Embryonic facial prominence (tissue), 1 donor: ENCODE measurements at regions not wholly inside any gene's neighbourhood (a gene's known extent, or its start where the extent isn't known, plus 50 kb on each side); places are given as distances from the start of the nearest gene placed in this dataset.

Experiments used
- DNase-seq: peaks from one replicate; pipeline ENCODE4 v3.0.0-alpha.2; 2016; ENCODE audit errors: extremely low spot score

GRCh38 chr12:13503094-13503835 is 306.7 kb downstream of the EMP1 start:
- no peak for DNase-seq

DNA sequence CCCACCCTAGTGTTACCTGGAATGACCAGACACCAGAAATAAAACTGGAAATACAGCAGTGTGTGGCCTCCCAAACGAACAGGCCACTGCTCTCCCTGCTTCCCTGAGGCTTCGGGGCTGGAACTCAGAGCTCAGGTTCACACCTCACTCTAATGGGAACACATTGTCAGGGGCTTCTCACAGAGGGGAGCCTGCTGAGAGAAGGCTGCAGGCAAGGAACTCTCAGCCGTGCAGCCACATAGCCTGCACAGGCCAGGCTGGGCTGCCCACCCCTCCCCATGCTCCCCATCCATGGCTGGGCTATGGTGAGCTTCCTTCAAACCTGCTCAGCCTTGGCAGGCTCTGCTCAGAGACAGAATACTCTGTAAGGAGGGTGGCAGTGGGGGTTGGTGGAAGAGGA is 302.5 kb downstream of the EMP1 start:
- no peak for DNase-seq

- DNase-seq, result no peak
These were observed 299.6 kb downstream of the EMP1 start for GRCh38 chr12:13496111-13496510.

GRCh38 chr12:13489246-13489645 is 292.7 kb downstream of the EMP1 start:
- DNase-seq, result no peak

DNA sequence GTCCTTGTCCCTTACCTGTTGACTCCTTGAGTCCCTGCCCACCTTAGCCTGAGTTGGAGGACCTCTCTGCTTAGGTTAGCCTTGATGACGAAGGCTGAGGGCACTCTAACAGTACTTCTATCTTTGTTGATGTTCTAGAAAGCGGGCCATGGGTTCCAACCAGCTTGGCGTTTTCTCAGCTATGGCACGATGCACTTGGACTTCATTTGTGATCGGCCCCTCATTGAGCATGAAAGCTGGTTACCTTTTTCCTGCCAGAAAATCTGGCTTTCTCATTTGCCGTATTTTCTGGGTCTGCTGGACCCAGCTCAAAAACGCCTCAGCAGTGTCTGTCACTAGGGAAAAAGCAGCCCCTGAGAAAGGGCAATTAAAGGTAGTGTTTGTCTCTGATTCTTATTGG is 290.8 kb downstream of the EMP1 start:
- no peak for DNase-seq

DNA sequence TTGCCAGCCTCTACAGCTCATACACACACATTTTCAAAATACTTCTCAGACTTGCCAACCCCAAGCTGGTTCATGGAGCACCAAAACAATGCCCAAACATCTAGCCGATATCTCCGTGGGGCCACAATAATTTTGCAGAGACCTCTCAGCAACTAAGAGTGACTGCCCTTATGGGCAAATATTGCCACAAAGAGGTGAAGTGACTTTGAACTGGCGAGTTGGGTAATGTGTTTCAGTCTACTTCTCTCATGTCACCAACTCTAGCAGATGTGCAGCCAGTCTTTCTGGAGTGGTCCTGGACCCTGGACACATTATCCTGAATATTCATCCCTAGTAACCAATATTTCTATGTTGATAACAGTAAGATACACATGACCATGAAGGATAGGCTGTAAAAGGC is 290.3 kb downstream of the EMP1 start:
- no peak for DNase-seq

GRCh38 chr12:13478650-13479181 is 282.2 kb downstream of the EMP1 start:
- DNase-seq, result no peak

- no peak for DNase-seq
These were observed 277.9 kb downstream of the EMP1 start for GRCh38 chr12:13474381-13474780.

DNA sequence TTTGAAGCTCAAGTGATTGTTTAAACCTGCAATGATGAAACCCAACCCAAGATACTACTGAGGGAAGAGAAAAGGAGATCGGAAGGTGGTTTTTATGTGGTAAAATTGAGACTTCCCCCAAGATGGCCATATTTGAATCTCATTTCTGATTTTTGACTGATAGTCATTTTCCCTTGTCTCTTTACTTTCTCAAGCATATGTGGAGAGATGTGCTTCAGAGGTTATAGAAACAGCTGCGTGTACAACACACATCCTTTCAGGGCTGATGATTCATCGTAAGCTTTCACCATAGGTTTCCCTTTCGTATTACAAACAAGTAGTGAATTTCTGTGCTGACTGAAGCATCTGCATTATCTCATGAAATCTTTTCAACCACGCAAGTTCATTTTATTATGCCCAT is 276.2 kb downstream of the EMP1 start:
- DNase-seq, result no peak

- DNase-seq, result no peak
These were observed 274.9 kb downstream of the EMP1 start for GRCh38 chr12:13471471-13471870.

DNA sequence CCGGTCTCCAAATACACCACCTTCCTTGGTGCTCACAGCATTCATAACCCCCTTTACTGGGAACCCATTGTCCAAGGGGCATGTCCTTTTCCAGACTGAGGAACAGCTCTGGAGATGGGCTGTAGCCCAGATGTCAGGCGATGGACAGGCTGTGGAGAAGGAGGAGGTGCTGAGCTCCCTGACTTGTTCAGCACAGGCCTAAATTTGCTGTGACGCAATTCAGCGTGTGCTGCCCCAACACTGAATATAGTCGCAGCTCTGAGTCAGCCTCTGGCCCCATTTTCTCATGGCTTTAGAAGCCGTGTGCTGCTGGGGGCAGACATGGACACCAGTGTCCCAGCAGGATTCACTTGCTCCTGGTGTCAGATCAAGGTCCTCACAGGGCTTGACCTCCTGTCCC is 269.1 kb downstream of the EMP1 start:
- no peak for DNase-seq

DNA sequence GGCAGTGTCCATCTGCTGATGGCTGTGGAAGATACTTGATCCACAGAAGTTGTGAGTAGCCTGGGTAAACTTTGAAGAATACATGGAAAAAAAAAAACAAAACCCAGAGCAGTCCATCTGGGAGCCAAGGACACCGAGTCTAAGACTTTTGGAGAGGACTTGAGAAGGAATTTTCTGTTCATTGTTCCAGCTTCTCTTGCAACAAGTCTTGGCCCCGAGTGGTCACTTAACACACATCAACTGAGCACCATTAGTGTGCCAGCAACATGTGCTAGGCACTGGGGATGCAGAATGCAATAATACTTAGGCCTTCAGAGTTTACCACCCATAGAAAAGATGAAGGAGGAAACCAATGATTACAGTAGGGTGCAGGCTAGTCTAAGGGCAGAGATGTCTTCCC is 266.7 kb downstream of the EMP1 start:
- DNase-seq, result no peak

DNA sequence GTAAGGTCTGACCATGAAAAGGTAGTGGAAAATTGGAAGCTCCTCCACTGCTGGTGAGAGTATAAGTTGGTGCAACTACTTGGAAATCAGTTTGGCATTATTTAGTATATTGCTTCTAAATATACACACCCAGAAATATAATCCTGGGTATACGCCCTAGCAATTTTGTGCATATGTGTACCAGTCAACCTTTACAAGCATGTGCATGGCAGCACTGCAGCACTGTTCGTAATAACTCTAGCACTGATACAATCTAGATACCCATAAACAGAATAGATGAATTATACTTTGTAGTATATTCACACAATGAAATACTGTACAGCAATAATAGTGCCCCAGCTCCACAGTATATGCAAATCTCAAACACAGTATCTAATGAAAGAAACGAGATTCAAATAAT is 265.9 kb downstream of the EMP1 start:
- no peak for DNase-seq

GRCh38 chr12:13455778-13456144 is 259.2 kb downstream of the EMP1 start:
- DNase-seq, result no peak

DNA sequence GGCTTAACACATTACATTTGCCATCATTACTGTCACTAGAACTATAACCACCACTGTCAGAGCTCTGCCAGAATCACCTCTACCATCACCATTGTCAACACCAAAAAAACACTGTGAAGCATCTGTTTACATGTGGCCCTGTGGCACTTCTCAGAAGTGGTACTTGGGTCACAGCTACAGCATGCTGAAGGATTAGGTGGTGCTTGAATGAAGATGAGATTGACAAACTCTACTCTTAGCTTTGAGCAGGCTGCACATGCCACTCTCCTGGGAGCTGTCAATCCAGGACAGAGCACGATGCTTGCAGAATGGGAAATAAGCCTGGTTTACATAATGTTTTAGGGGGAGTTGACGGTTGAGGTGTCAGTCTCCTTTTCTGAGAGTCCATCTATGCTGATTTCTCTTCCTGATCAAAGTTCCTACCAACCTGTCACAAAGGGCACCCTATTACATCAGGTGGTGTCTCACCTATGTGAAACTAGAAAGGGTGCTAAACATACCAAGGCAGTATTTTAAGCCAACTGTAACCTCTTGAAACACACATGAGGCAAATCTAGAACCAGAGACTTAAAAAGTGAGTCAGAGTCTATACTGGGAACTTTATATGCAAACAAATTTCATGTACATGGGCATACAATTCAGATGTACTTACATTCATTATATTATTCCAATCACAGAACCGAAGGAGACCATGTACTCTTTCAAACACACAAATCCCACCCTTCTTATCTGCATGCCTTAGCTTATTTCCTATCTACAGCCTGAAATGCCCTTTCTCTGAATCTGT is 258.7 kb downstream of the EMP1 start:
- DNase-seq, result no peak

GRCh38 chr12:13452955-13453570 is 256.5 kb downstream of the EMP1 start:
- no peak for DNase-seq

DNA sequence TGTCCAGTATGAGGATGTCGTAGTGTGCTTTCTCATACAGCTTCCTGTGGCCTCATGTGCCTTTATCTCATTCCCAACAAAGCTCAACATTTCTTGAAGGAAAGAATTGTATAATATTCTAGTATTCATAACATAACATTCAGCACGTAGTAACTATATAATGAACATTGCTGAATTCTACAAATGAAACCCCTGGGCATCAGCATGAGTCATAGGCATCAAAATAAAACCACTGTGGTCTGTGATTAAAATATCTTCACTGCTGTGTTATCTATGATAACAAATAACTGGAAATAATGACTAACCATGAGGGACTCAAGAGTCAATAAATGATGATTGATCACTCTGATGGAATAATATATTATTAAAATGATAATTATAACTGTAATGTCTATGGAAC is 255.2 kb downstream of the EMP1 start:
- no peak for DNase-seq

GRCh38 chr12:13450231-13451080 is 253.9 kb downstream of the EMP1 start:
- DNase-seq, result no peak

- DNase-seq, result no peak
These were observed 247.6 kb downstream of the EMP1 start for GRCh38 chr12:13444076-13444475.

DNA sequence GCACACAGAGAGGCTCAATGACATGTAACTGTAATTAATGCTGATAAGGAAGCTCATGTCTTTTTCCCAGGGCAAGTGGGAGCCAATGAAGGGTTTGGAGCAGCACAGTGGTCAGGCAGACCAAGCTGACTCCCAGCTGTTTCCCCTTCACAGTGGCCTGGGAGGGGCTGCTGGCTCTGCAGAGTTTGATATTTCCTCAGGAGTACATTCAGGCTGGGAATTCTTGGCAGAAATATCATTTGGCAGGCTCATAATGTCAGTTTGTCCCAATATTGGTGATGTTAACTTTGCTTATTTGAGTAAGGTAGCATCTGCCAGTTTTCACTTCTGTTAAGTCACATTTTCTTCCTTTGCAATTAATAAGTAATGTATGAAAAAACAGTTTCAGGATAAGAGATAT is 247.0 kb downstream of the EMP1 start:
- no peak for DNase-seq

GRCh38 chr12:13443028-13443427 is 246.5 kb downstream of the EMP1 start:
- no peak for DNase-seq

- no peak for DNase-seq
These were observed 245.9 kb downstream of the EMP1 start for GRCh38 chr12:13442457-13442856.
